Stimulated activated CD4-positive, alpha-beta T cell treated with anti-CD3 and anti-CD28 coated beads, Interleukin-15, amount 100 ng/mL, for 48 hours (primary cell): ENCODE measurements at regions not wholly inside any gene's neighbourhood (a gene's known extent, or its start where the extent isn't known, plus 50 kb on each side); places are given as distances from the start of the nearest gene placed in this dataset.
"Not testable (repeated sequence)": the region's sequence is repeated elsewhere in the genome, so short reads cannot be mapped to it uniquely, and the experiment has no call there.

Experiments
- DNase-seq, 2 donors: peaks; one replicate each; pipeline ENCODE4 v3.0.0-alpha.2; 2020; ENCODE audit warnings: low read depth in 2 of 2

DNA sequence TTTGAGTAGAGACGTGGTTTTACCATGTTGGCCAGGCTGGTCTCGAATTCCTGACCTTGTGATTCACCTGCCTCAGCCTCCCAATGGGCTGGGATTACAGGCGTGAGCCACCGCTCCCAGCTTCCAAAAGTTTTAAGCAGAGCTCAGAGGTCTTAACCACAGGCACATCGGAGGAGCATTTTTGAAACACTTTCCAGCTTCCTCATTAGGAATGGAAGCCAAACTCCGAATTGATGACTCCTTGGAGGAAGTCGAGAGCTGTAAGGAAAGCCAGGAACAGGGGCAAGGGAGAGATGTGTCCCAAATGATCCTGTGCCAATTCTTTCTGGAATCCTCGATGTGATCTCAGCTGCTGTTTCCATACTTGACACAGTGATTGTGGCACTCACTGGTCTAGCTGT, 56.2 kb upstream of the CCZ1B start:
- DNase-seq, result not testable (repeated sequence)

- DNase-seq, result not testable (repeated sequence)
Observed at GRCh38 chr7:6883756-6884155, 57.7 kb upstream of the CCZ1B start.

DNA sequence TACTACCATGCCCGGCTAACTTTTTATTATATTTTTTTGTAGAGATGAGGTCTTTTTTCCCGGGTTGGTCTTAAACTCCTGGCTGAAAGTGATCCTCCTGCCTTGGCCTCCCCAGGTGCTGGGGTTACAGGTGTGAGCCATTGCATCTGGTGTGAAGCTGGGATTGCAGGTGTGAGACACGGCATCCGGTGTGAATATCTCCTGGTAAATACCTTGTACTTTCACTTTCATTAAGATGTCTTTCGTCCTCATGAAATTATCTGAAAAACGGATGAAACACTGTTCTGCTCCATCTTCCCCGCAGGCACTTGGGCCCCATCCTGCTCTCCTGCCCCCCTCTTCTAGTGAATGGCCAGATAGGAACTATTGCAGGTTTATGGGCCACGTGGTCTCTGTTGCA, 60.1 kb upstream of the CCZ1B start:
- no peak for DNase-seq

GRCh38 chr7:6888267-6889045, 62.4 kb upstream of the CCZ1B start:
- not testable (repeated sequence) for DNase-seq

DNA sequence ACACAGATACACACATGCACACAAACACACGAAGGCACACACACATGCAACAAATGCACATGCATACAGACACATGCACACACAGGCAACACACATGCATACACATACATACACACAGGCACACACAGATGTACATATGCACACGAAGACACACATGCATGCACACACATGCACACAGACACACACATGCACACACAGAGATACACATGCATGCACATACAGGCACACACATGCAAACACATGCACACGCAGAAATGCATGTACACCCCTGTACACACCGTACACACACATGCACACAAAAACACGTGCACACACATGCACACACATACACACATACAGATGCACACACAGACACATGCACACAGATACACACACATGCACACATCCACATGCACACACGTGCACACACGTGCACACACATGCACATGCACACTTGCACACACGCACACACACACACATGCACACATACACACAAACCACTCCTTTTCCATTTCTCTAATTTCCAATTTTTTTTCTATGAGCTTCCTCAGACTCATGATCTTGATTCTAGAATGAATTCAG, 63.3 kb upstream of the CCZ1B start:
- DNase-seq, result no peak

- not testable (repeated sequence) for DNase-seq
Observed at GRCh38 chr7:6902097-6902518, 76.0 kb upstream of the CCZ1B start.

- DNase-seq, result not testable (repeated sequence)
Observed at GRCh38 chr7:6903289-6903688, 77.2 kb upstream of the CCZ1B start.

DNA sequence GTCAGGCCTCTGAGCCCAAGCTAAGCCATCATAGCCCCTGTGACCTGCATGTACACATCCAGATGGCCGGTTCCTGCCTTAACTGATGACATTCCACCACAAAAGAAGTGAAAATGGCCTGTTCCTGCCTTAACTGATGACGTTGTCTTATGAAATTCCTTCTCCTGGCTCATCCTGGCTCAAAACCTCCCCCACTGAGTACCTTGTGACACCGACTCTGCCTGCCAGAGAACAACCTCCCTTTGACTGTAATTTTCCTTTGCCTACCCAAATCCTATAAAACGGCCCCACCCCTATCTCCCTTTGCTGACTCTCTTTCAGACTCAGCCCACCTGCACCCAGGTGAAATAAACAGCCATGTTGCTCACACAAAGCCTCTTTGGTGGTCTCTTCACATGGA, 77.7 kb upstream of the CCZ1B start:
- DNase-seq, result not testable (repeated sequence)

DNA sequence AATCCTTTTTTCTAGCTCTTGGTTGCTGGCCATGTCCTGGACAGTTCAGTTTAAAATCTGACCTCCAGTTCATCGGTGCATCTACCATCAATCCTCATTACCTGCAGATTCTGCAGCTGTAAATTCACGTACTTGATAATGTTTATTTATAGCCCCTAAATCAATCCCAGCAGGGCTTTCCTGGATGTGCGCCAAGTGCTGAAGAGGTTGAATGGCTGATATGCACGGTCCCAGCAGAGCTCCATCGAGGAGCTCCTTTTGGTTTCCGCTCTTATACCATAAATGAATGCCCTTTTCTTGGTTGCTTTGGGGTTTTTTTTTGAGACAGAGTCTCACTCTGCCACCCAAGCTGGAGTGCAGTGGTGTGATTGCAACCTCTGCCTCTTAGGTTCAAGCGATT, 91.2 kb upstream of the CCZ1B start:
- DNase-seq, result no peak

- not testable (repeated sequence) for DNase-seq
Observed at GRCh38 chr7:6919169-6919568, 93.1 kb upstream of the CCZ1B start.

DNA sequence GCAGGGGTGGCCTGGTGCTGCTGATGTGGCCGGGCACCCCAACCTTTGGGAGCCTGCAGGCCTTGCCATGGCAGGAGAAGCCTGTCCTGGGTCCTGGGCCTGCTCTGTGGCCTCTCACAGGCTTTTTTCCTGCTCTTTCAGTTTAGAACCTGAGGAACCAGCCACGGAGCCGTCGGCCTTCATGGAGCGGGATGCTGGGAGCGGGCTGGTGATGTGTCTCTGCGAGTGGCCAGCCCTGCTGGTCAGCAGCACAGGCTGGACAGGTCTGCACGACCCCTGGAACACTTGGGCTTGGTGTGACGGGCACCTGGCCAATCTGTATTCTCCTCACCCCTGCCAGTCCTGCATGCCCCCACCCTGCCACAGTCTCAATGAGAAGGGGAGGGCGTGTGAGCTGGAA, 98.4 kb upstream of the CCZ1B start:
- not testable (repeated sequence) for DNase-seq

GRCh38 chr7:6926193-6927174, 100.4 kb upstream of the CCZ1B start:
- DNase-seq, result not testable (repeated sequence)

GRCh38 chr7:6927643-6928042, 101.6 kb upstream of the CCZ1B start:
- not testable (repeated sequence) for DNase-seq

- not testable (repeated sequence) for DNase-seq
Observed at GRCh38 chr7:6929588-6929987, 103.5 kb upstream of the CCZ1B start.

DNA sequence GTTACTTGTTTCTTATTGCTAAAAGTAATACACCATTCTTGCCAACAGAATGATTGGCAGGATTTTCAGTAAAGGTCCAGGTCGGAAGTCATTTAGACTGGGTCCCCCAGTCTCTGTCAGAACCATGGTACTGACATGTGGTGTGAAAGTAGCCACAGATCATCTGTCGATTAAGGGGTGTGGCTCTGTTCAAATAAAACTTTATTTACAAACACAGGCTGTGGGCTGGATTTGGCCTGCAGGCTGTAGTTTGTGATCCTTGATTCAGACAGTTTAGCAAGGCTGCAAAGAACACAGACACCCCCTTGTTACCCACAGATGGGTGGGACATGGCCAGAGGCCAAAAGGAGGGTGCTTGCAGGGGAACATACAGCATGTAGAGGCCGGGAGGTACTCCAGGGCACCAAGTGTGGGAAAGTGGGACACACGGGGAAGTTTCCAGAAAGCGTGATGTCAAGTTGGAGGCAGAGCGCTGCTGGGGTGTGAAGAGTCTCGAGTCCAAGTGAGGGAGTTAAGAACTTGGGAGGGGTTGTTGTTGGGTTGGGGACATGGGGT, 104.1 kb upstream of the CCZ1B start:
- not testable (repeated sequence) for DNase-seq

DNA sequence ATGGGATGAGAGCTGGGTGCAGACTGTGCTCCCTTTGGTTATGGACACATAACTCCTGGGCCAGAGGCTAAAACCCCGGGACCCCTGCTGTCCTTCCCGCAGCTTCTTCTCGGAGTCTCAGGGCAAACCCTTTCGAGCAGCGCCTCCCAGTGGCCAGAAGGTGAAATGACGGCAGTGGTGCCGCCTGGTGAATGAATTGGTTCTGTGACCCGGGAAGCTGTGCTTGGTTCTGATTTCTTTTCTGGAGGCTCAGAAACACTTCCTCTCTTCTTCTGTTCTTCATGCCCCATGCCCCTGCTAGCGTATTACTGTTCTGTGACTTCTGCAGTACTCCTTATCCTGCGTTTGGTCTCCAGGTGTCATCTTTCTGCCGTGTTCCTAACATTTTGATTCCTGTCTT, 104.7 kb upstream of the CCZ1B start:
- peak in 1 of 2 donors; percentile 20 for DNase-seq

DNA sequence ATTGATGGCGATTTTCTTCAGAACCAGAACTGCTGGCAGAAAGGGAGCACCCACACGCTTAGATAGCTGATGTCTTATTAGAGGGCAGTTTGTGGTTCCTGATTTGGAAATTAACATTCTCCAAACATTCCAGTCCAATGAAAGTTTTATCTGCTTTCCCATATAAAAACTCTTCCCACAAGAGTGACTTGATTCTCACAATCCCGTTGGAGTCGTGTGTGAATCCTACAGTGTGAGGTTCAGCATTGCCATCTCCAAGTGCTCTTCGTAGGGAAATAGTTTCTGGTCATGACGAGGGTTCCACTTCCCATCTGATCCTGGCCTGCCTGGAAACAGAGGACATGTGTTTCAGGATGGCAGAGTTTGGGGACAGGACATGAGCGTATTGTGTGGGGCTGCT, 105.4 kb upstream of the CCZ1B start:
- DNase-seq, result not testable (repeated sequence)

DNA sequence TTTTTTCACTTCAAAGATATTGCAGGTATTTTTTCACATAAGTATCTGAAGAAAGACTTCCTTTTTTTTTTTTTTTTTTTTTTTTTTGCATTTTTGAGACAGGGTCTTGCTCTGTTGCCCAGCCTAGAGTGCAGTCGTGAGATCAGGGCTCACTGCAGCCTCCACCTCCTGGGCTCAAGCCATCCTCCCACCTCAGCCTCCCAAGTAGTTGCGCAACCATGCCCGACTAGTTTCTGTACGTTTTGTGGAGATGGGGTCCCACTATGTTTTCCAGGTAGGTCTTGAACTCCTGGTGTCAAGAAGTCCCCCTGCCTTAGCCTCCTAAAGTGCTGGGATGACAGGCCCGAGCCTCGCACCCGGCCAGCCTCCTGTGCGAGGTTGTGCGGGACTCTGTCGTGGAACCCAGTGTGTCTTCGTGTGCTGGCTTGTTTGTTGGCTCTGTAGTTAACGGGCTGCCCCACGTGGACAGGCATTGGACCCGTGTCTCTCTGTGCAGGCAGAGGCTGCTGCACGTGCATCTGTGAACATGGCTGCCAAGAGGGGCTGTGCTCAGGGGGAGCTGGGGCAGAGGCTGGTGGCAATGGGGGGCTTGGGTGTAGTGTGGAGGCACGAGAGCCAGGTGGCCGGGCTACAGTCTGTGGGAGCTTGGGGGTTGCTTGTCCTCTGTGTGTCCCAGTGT, 108.0 kb upstream of the CCZ1B start:
- DNase-seq, result not testable (repeated sequence)

DNA sequence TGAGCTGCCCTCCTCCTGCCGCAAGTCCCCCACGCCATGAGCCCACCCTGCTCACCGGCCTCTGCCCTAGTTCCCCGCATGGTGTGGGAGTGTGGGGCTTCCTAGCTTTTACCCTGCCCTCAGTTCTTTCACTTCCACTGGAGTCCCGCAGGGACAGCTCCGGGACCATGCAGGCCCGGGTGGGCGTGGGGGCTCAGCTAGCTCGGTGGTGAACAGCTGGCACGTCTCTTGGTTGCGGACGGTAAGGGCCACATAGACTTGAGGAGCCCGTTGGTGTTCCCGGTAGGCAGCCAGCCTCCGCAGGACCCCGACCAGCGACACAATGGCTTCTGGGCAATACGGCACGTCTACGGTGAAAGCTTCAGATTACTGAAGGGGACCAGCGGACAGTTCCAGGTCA, 108.9 kb upstream of the CCZ1B start:
- DNase-seq, result no peak

GRCh38 chr7:6936626-6937025, 110.6 kb upstream of the CCZ1B start:
- not testable (repeated sequence) for DNase-seq

DNA sequence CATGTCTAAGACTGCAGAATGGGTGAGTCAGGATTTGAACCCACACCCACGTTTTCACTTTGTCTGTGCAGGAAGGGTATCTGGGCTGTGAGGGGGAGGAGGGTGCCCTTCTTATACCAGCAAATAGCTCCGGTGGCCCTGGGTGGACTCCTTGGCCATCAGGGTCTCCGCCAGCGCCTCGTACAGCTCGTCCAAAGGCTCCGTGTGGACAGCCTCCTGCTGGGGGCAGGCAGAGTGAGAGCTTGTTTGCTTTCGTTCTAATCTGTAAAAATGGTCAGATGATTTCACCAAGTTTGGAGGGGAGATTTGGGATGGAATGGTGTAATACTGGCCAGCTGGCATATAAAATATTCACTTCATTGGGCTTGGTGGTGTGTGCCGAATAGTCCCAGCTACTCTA, 111.7 kb upstream of the CCZ1B start:
- DNase-seq, result not testable (repeated sequence)
